ENCODE measurements at regions not wholly inside any gene's neighbourhood (a gene's known extent, or its start where the extent isn't known, plus 50 kb on each side); places are given as distances from the start of the nearest gene placed in this dataset.
"Not testable (repeated sequence)": the region's sequence is repeated elsewhere in the genome, so short reads cannot be mapped to it uniquely, and the experiment has no call there.

- no peak overlapping the region for H3K27ac ChIP-seq
- no peak for TF ChIP-seq CTCF (conservative IDR thresholded peaks at IDR 0.05)
- no peak for TF ChIP-seq ZFX (IDR thresholded peaks at IDR 0.05)
Measured at GRCh38 chr13:109273326-109273751, 513.0 kb downstream of the IRS2 start.

DNA sequence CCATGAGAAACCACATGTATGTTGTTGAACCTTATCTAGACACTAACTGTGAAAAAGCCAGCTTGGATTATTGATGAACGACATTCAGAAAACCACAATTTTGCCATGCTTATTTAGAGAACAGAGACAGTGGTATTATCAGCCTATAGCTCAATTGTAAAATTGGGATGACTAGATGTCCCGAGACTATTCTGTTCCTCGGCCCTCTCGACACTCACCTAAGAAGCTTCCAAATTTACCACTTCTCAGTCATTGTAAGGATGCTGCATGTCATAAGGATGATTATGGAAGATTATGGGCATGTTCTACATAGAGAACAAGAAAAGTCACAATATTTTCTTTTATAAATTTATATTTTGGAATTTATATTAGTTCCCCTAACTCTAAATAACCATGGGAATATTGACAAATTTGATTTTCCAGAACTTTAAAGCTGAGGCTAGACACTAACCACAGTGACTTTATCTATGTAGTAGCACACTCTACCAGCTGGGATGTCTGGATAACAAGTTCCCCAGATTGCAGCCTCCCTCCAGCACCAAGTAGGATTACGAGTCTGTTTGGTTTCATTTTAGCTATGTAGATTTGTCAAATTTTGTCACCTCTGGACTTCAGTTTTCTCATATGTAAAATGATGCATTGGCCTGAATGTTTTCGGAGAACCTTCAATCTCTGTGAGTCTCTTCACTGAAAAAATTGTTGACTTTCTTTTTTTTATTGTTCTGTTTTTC, 513.6 kb downstream of the IRS2 start:
- TF ChIP-seq ZFX (IDR thresholded peaks at IDR 0.05) (no peak), CTCF (conservative IDR thresholded peaks at IDR 0.05) (no peak)
- H3K27ac ChIP-seq = no peak overlapping the region

DNA sequence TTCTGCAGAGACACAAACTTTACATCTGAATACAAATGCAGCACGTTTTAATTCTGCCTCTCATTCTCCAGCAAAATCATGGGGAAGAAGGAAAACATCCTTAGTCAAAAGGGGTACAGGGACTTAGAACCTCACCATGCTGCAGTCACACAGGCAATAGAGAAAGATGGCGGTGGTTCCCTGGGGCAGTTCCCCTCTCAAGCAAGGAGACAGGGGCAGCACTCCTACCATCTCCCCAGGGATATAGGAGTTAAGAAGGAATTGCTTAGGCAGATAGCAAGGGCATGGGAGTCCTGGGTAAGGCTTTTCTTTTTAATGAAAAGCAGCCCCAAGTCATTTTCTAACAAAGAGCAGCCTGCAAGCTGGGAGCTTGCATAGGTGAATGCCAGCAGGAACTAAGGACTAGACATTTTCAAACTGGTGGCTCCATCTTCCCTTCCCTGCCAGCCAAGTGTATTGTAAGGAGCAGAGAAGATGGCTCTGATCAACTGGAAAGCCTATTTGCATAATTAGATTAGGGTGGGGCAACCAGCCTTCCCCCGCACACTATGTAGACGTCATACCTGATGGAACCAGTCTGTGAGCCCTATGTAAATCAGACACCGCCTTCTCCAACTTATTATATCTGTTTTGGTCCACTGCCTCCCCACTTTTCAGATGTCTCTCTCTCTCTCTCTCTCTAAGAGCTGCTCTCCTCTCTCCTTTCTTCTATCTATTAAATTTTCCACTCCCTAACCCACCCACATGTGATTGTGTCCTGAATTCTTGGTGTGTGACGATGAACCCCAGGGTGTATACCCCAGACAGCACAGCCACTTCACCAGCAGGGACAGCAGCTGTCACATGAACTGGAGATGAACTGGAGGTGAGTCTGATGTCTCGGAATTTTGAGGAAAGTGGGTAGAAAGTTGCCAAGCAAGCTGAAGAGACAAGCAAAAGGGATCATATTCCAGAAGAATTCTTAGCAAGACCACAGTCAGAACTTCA, 514.5 kb downstream of the IRS2 start:
- no peak overlapping the region for H3K27ac ChIP-seq
- no peak for TF ChIP-seq CTCF (conservative IDR thresholded peaks at IDR 0.05)
- TF ChIP-seq ZFX (IDR thresholded peaks at IDR 0.05) = no peak

GRCh38 chr13:109271061-109271460, 515.3 kb downstream of the IRS2 start:
- H3K27ac ChIP-seq = no peak overlapping the region
- TF ChIP-seq ZFX (IDR thresholded peaks at IDR 0.05) (no peak), CTCF (conservative IDR thresholded peaks at IDR 0.05) (no peak)

GRCh38 chr13:109269381-109269780, 517.0 kb downstream of the IRS2 start:
- H3K27ac ChIP-seq = not testable (repeated sequence)

DNA sequence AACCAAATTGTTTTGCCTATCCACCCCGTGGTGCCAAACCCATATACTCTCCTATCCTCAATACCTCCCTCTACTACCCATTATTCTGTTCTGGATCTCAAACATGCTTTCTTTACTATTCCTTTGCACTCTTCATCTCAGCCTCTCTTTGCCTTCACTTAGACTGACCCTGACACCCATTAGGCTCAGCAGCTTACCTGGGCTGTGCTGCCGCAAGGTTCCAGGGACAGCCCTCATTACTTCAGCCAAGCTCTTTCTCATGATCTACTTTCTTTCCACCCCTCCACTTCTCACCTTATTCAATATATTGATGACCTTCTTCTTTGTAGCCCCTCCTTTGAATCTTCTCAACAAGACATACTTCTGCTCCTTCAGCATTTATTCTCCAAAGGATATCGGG, 517.9 kb downstream of the IRS2 start:
- not testable (repeated sequence) for H3K27ac ChIP-seq

DNA sequence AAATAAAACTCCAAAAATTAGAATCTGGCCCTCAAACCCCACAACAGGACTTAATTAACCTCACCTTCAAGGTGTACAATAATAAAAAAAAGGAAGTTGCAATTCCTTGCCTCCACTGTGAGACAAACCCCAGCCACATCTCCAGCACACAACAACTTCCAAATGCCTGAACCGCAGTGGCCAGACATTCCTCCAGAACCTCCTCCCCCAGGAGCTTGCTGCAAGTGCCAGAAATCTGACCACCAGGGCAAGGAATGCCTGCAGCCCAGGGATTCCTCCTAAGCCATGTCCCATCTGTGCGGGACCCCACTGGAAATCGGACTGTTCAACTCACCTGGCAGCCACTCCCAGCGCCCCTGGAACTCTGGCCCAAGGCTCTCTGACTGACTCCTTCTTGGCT, 519.0 kb downstream of the IRS2 start:
- not testable (repeated sequence) for H3K27ac ChIP-seq

GRCh38 chr13:109265438-109265742, 521.0 kb downstream of the IRS2 start:
- H3K27ac ChIP-seq = not testable (repeated sequence)

DNA sequence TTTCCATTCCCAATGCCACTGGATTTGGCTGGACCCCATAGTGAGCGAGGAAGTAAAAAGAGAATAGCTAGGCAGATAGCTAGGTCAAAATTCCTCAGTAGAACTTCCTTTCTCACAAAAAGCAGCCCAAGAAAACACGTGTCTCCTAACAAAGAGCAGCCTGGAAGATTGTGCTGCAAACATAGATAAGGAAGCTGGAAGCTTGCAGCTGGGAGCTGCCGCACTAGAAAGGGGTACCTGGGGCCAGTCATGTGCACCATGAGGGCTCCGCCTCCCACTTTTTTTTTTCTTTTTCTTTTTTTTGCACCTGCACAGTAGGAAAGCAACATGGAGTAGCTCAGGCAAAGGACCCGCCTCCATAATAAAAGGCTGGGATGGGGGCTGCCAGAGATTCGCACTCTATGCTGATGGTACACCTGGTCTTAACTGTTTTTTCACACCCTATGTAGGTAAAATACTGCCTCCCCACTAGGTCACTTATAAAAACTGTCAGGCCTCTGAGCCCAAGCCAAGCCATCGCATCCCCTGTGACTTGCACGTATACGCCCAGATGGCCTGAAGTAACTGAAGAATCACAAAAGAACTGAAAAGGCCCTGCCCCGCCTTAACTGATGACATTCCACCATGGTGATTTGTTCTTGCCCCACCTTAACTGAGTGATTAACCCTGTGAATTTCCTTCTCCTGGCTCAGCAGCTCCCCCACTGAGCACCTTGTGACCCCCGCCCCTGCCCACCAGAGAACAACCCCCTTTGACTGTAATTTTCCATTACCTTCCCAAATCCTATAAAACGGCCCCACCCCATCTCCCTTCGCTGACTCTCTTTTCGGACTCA, 521.6 kb downstream of the IRS2 start:
- H3K27ac ChIP-seq = not testable (repeated sequence)

GRCh38 chr13:109257761-109258157, 528.6 kb downstream of the IRS2 start:
- not testable (repeated sequence) for H3K27ac ChIP-seq
